ENCODE measurements at regions not wholly inside any gene's neighbourhood (a gene's known extent, or its start where the extent isn't known, plus 50 kb on each side); places are given as distances from the start of the nearest gene placed in this dataset.

- TF ChIP-seq, protein P1, sequence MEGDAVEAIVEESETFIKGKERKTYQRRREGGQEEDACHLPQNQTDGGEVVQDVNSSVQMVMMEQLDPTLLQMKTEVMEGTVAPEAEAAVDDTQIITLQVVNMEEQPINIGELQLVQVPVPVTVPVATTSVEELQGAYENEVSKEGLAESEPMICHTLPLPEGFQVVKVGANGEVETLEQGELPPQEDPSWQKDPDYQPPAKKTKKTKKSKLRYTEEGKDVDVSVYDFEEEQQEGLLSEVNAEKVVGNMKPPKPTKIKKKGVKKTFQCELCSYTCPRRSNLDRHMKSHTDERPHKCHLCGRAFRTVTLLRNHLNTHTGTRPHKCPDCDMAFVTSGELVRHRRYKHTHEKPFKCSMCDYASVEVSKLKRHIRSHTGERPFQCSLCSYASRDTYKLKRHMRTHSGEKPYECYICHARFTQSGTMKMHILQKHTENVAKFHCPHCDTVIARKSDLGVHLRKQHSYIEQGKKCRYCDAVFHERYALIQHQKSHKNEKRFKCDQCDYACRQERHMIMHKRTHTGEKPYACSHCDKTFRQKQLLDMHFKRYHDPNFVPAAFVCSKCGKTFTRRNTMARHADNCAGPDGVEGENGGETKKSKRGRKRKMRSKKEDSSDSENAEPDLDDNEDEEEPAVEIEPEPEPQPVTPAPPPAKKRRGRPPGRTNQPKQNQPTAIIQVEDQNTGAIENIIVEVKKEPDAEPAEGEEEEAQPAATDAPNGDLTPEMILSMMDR (IDR thresholded peaks at IDR 0.05; ENCODE audit: extremely low read depth, low read depth, low read length), result no peak
- Histone ChIP-seq H3K4me3 (ENCODE audit: insufficient read depth, low read length) (no peak overlapping the region), H3K27ac (ENCODE audit: low read depth, low read length) (peak overlapping the region; percentile 76), H3K9me3 (ENCODE audit: low read depth, low read length) (no peaks in the 10 kb centered on the region), H3K27me3 (ENCODE audit: insufficient read depth, low read length) (no peaks in the 10 kb centered on the region), H4K20me1 (ENCODE audit: insufficient read depth, low read length) (no peaks in the 10 kb centered on the region), H3K36me3 (ENCODE audit: insufficient read depth, low read length) (no peaks in the 10 kb centered on the region), H3K4me1 (ENCODE audit: insufficient read depth, low read length) (peaks cover 49% of the 10 kb centered on the region), H2AFZ (ENCODE audit: low read length) (no peak overlapping the region), H3K4me2 (ENCODE audit: insufficient read depth, low read length) (peak overlapping the region; percentile 16), H3K79me2 (ENCODE audit: insufficient read depth, low read length) (no peaks in the 10 kb centered on the region)
- DNase-seq (ENCODE audit: insufficient read length, low spot score, missing footprints), result no peak
These were observed 150.5 kb upstream of the THBS1 start for GRCh38 chr15:39430389-39430788.

DNA sequence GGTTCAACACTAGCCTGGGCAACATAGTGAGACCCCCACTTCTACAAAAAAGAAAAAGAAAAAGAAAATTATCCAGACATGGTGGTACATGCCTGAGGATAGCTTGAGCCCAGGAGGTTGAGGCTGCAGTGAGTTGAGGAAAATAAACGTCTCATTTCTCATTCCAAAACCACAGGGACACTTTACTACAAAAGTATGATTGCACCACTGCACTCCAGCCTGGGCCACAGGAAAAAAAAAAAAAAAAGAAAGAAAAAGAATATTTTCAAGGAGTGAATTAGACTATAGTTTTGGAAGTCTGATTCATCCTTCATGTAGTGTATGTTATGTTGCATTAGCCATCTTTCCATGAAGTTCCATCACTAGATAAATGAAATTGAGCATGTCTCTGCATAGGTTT is 149.5 kb upstream of the THBS1 start:
- no peak overlapping the region for H3K4me2 ChIP-seq (ENCODE audit: insufficient read depth, low read length)
- no peaks in the 10 kb centered on the region for H3K9me3 ChIP-seq (ENCODE audit: low read depth, low read length)
- no peak overlapping the region for H3K4me3 ChIP-seq (ENCODE audit: insufficient read depth, low read length)
- no peaks in the 10 kb centered on the region for H3K27me3 ChIP-seq (ENCODE audit: insufficient read depth, low read length)
- H3K27ac ChIP-seq (ENCODE audit: low read depth, low read length), result peak overlapping the region; percentile 76
- H3K36me3 ChIP-seq (ENCODE audit: insufficient read depth, low read length), result no peaks in the 10 kb centered on the region
- no peaks in the 10 kb centered on the region for H3K79me2 ChIP-seq (ENCODE audit: insufficient read depth, low read length)
- peaks cover 49% of the 10 kb centered on the region for H3K4me1 ChIP-seq (ENCODE audit: insufficient read depth, low read length)
- H4K20me1 ChIP-seq (ENCODE audit: insufficient read depth, low read length), result no peaks in the 10 kb centered on the region
- no peak overlapping the region for H2AFZ ChIP-seq (ENCODE audit: low read length)
- no peak for DNase-seq (ENCODE audit: insufficient read length, low spot score, missing footprints)
- TF ChIP-seq, protein P1 (IDR thresholded peaks at IDR 0.05; ENCODE audit: extremely low read depth, low read depth, low read length), result no peak

DNA sequence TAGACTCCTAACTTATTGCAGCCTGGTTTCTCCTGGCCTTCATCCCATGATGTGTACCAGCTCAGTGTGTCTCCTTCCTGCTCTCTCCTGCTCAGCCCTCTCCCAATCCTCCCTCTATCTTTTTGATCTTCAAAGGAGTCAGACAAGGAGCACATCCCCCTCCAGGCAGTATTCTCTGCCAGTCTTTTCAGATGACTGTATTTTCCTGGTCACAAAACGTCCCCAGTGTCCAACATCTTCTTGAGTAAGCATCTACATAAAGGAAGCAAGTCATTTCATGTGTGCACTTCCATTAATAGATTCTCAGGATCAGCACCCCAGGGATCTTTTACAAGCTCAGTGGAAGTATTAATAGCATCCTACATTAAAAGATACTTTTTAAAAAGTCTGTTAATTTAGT is 148.9 kb upstream of the THBS1 start:
- Histone ChIP-seq H3K79me2 (ENCODE audit: insufficient read depth, low read length) (no peaks in the 10 kb centered on the region), H4K20me1 (ENCODE audit: insufficient read depth, low read length) (no peaks in the 10 kb centered on the region), H3K27me3 (ENCODE audit: insufficient read depth, low read length) (no peaks in the 10 kb centered on the region), H3K4me2 (ENCODE audit: insufficient read depth, low read length) (no peak overlapping the region), H3K27ac (ENCODE audit: low read depth, low read length) (no peak overlapping the region), H2AFZ (ENCODE audit: low read length) (no peak overlapping the region), H3K4me3 (ENCODE audit: insufficient read depth, low read length) (no peak overlapping the region), H3K9me3 (ENCODE audit: low read depth, low read length) (no peaks in the 10 kb centered on the region), H3K36me3 (ENCODE audit: insufficient read depth, low read length) (no peaks in the 10 kb centered on the region), H3K4me1 (ENCODE audit: insufficient read depth, low read length) (peaks cover 42% of the 10 kb centered on the region)
- TF ChIP-seq, protein P1 (IDR thresholded peaks at IDR 0.05; ENCODE audit: extremely low read depth, low read depth, low read length), result no peak
- DNase-seq (ENCODE audit: insufficient read length, low spot score, missing footprints), result no peak

DNA sequence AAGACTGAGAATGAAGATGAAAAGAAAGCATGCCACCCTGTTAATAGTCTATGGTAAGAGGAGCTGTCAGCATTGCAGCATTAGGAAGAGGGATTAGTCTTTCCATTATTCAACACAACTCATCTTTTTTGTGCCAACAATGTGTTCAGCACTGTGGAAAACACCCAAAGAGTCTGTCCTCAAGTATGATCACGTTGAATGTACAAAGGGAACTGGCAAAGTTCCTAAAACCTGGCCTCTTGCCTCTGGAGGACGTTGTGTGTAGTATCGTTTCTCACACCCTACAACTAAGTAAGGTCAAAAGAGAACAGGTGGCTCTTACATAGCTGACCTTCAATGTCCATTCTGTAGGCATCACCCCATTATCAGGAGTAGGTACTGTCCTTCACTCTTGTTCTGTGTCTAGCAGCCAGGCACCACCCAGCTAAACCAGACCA is 147.9 kb upstream of the THBS1 start:
- Histone ChIP-seq H3K9me3 (ENCODE audit: low read depth, low read length) (no peaks in the 10 kb centered on the region), H3K27me3 (ENCODE audit: insufficient read depth, low read length) (no peaks in the 10 kb centered on the region), H4K20me1 (ENCODE audit: insufficient read depth, low read length) (no peaks in the 10 kb centered on the region), H3K4me2 (ENCODE audit: insufficient read depth, low read length) (no peak overlapping the region), H3K27ac (ENCODE audit: low read depth, low read length) (no peak overlapping the region), H3K36me3 (ENCODE audit: insufficient read depth, low read length) (no peaks in the 10 kb centered on the region), H3K4me1 (ENCODE audit: insufficient read depth, low read length) (peaks cover 33% of the 10 kb centered on the region), H3K4me3 (ENCODE audit: insufficient read depth, low read length) (no peak overlapping the region), H3K79me2 (ENCODE audit: insufficient read depth, low read length) (no peaks in the 10 kb centered on the region), H2AFZ (ENCODE audit: low read length) (no peak overlapping the region)
- TF ChIP-seq, protein P1 (IDR thresholded peaks at IDR 0.05; ENCODE audit: extremely low read depth, low read depth, low read length), result no peak
- no peak for DNase-seq (ENCODE audit: insufficient read length, low spot score, missing footprints)

Measured in osteoblast (primary cell).